Stimulated activated CD4-positive, alpha-beta T cell treated with anti-CD3 and anti-CD28 coated beads, TNF-alpha, amount 100 ng/mL, for 4 hours (primary cell): ENCODE measurements at regions not wholly inside any gene's neighbourhood (a gene's known extent, or its start where the extent isn't known, plus 50 kb on each side); places are given as distances from the start of the nearest gene placed in this dataset.
"Not testable (repeated sequence)": the region's sequence is repeated elsewhere in the genome, so short reads cannot be mapped to it uniquely, and the experiment has no call there.

Source experiments
- DNase-seq, 3 experiments: peaks; one replicate each; pipeline ENCODE4 v3.0.0-alpha.2; 2020; ENCODE audit warnings: low read depth in 3 of 3

GRCh38 chr1:181257117-181257516, 168.6 kb downstream of the IER5 start:
- no peak for DNase-seq

GRCh38 chr1:181259026-181259745, 170.7 kb downstream of the IER5 start:
- DNase-seq, result no peak

GRCh38 chr1:181260271-181260670, 171.8 kb downstream of the IER5 start:
- DNase-seq, result no peak

- no peak for DNase-seq
These were observed 172.5 kb downstream of the IER5 start for GRCh38 chr1:181260994-181261393.

GRCh38 chr1:181262069-181262468, 173.6 kb downstream of the IER5 start:
- no peak for DNase-seq

GRCh38 chr1:181263444-181263843, 174.9 kb downstream of the IER5 start:
- no peak for DNase-seq

GRCh38 chr1:181264821-181265220, 176.3 kb downstream of the IER5 start:
- no peak for DNase-seq

- no peak for DNase-seq
These were observed 196.5 kb downstream of the IER5 start for GRCh38 chr1:181284978-181285377.

- no peak for DNase-seq
These were observed 188.1 kb upstream of the CACNA1E start for GRCh38 chr1:181295217-181295616.

GRCh38 chr1:181296180-181296579, 187.1 kb upstream of the CACNA1E start:
- DNase-seq, result no peak

- no peak for DNase-seq
These were observed 175.2 kb upstream of the CACNA1E start for GRCh38 chr1:181308098-181308497.

- DNase-seq, result no peak
These were observed 172.8 kb upstream of the CACNA1E start for GRCh38 chr1:181310560-181310959.

- DNase-seq, result no peak
These were observed 170.4 kb upstream of the CACNA1E start for GRCh38 chr1:181312946-181313345.

GRCh38 chr1:181313466-181313865, 169.9 kb upstream of the CACNA1E start:
- DNase-seq, result no peak

GRCh38 chr1:181314010-181314409, 169.3 kb upstream of the CACNA1E start:
- no peak for DNase-seq

- no peak for DNase-seq
These were observed 168.4 kb upstream of the CACNA1E start for GRCh38 chr1:181314959-181315358.

GRCh38 chr1:181317261-181317930, 165.9 kb upstream of the CACNA1E start:
- no peak for DNase-seq

GRCh38 chr1:181318022-181318857, 165.1 kb upstream of the CACNA1E start:
- DNase-seq, result no peak

GRCh38 chr1:181318858-181319235, 164.5 kb upstream of the CACNA1E start:
- no peak for DNase-seq

- DNase-seq, result no peak
These were observed 163.4 kb upstream of the CACNA1E start for GRCh38 chr1:181319907-181320306.

- DNase-seq, result peak in 2 of 3 experiments; percentile 40 to 41
These were observed 158.3 kb upstream of the CACNA1E start for GRCh38 chr1:181324797-181325616.

GRCh38 chr1:181325765-181326164, 157.6 kb upstream of the CACNA1E start:
- DNase-seq, result not testable (repeated sequence)
